Muscle layer of duodenum (tissue), 2 donors: ENCODE measurements at regions not wholly inside any gene's neighbourhood (a gene's known extent, or its start where the extent isn't known, plus 50 kb on each side); places are given as distances from the start of the nearest gene placed in this dataset.

Experiments
- H3K27ac ChIP-seq: one replicate; pipeline ENCODE4 v1.7.0; 2013; ENCODE audit warnings: mild to moderate bottlenecking, low read length
- H3K27me3 ChIP-seq: one replicate; pipeline ENCODE4 v1.7.0; 2013; ENCODE audit warnings: low read depth, mild to moderate bottlenecking, control low read depth, low read length
- H3K36me3 ChIP-seq, 2 donors: one replicate each; pipeline ENCODE4 v1.7.0; 2013; ENCODE audit warnings: low read length in 2 of 2, control low read depth in 1 of 2, mild to moderate bottlenecking in 1 of 2; ENCODE audit not compliant: insufficient read depth in 2 of 2, control insufficient read depth in 1 of 2
- H3K4me1 ChIP-seq, 2 donors: one replicate each; pipeline ENCODE4 v1.7.0; 2013; ENCODE audit warnings: low read length in 2 of 2, mild to moderate bottlenecking in 2 of 2, control low read depth in 1 of 2, moderate library complexity in 1 of 2; ENCODE audit not compliant: insufficient read depth in 2 of 2, control insufficient read depth in 1 of 2
- H3K4me3 ChIP-seq, 2 donors: one replicate each; pipeline ENCODE4 v1.7.0; 2013; ENCODE audit warnings: low read length in 2 of 2, low read depth in 1 of 2, mild to moderate bottlenecking in 1 of 2
- H3K9me3 ChIP-seq, 2 donors: one replicate each; pipeline ENCODE4 v1.7.0; 2013; ENCODE audit warnings: low read length in 2 of 2, control low read depth in 1 of 2, mild to moderate bottlenecking in 1 of 2; ENCODE audit not compliant: control insufficient read depth in 1 of 2
- donor health status: healthy.

DNA sequence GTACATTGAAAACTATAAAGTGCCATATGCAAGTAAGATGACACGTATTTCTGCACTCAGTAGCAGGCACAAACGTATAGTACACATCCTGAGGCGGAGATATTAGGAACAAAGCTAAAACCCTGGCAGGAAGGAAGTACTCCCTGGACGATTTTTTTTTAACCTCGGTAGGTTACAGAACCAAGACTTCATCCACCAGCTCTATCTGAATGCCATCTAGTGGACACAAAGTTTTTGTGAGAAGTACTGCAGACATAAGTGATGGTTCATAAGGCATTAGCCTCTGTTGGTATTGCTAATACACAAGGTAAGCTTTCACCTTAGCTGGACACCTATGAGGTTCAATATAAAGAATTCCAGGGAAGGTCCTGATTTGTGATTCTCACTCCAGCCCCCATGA, 83.0 kb upstream of the CCDC196 start:
- Histone ChIP-seq H3K36me3 (no peaks in the 10 kb centered on the region), H3K4me3 (no peak overlapping the region), H3K27me3 (no peaks in the 10 kb centered on the region), H3K4me1 (no peaks in the 10 kb centered on the region), H3K27ac (no peak overlapping the region), H3K9me3 (no peaks in the 10 kb centered on the region)

DNA sequence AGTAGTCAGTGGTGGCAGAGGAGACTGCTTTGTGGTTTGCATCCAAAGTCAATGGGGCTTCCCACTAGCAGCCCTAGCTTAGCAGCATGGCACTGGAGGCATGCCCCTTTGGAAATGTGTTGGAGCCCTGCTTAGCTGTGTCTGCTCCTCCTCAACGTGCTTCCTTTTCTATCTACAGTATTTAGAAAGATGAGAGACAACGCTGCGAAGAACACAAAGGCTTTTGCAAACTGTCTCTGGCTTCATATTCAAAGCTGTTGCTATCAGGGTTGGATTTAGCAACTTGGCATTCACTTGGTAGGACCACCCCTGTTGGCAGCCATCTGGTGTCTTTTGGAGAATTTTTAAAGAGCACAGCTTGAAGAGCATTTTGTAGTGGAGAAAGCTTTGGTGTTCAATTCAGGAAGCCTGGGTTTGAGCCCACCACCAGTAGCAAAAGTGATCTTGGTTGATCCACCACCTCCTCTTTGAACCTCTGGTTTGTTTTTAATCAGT, 82.1 kb upstream of the CCDC196 start:
- Histone ChIP-seq H3K9me3 (no peaks in the 10 kb centered on the region), H3K4me3 (no peak overlapping the region), H3K36me3 (no peaks in the 10 kb centered on the region), H3K4me1 (no peaks in the 10 kb centered on the region), H3K27ac (no peak overlapping the region), H3K27me3 (no peaks in the 10 kb centered on the region)

DNA sequence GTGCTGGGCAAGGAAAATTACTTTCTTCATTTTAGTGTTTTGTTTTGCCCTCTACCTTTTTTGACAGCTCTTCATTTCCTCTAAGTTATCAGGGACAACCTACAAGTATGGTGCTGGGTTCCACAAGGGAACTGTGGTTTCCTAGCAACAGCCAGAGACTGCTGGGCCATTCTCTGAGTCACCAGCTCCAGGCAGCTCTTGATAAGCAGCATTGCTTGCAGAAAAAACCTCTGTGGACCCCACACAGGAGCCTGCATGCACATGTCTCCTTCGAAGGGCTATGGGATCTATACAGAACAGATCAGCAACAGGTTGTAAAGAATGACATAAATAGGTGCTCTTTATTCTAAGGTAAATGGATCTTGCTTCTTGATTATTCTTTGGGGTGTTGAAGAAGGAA, 81.0 kb upstream of the CCDC196 start:
- Histone ChIP-seq H3K27ac (no peak overlapping the region), H3K4me3 (no peak overlapping the region), H3K27me3 (no peaks in the 10 kb centered on the region), H3K36me3 (no peaks in the 10 kb centered on the region), H3K4me1 (no peaks in the 10 kb centered on the region), H3K9me3 (no peaks in the 10 kb centered on the region)

DNA sequence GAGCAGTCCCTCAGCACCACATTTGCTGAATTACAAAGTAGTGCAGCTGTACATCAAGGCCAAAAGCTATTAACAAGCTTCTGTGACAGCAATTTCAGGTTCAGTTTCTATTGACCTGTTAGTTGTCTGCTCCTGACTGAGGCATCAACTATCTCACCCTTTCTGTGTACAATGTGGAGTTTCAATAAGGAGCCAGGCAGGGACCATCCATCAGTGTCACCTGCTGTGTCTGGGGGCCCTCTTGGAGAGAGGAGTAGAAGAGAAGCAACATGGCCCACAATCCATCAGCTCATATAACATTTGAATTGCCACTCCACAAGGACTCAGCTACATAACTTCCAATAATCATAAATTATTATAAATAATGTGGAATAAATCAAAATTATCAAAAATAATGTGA, 72.3 kb upstream of the CCDC196 start:
- H3K4me3 ChIP-seq: no peak overlapping the region
- no peaks in the 10 kb centered on the region for H3K36me3 ChIP-seq
- H3K27ac ChIP-seq: no peak overlapping the region
- peaks cover 0 to 2% of the 10 kb centered on the region in 2 donors for H3K9me3 ChIP-seq
- no peaks in the 10 kb centered on the region for H3K4me1 ChIP-seq
- H3K27me3 ChIP-seq: no peaks in the 10 kb centered on the region

DNA sequence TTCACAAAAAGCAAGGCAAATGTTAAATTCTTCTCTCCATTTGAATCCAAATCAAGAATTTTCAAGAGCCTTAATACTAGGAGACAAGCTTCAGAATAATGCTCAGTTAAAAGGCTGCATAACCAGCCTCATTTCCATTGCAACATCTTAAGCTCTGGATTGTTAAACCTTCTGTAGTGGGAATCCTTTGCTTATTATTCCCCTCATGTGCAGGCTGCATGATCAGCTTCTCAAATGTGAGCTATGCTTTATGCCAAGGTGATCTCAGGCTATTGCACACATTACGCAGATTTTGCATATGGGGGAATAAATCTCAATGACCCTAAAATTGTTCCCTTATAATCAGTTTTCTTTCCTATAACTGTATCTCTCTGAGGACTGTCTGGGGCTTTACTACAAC, 71.7 kb upstream of the CCDC196 start:
- no peaks in the 10 kb centered on the region for H3K4me1 ChIP-seq
- no peak overlapping the region for H3K27ac ChIP-seq
- no peaks in the 10 kb centered on the region for H3K27me3 ChIP-seq
- peaks cover 0 to 2% of the 10 kb centered on the region in 2 donors for H3K9me3 ChIP-seq
- H3K4me3 ChIP-seq: no peak overlapping the region
- no peaks in the 10 kb centered on the region for H3K36me3 ChIP-seq

DNA sequence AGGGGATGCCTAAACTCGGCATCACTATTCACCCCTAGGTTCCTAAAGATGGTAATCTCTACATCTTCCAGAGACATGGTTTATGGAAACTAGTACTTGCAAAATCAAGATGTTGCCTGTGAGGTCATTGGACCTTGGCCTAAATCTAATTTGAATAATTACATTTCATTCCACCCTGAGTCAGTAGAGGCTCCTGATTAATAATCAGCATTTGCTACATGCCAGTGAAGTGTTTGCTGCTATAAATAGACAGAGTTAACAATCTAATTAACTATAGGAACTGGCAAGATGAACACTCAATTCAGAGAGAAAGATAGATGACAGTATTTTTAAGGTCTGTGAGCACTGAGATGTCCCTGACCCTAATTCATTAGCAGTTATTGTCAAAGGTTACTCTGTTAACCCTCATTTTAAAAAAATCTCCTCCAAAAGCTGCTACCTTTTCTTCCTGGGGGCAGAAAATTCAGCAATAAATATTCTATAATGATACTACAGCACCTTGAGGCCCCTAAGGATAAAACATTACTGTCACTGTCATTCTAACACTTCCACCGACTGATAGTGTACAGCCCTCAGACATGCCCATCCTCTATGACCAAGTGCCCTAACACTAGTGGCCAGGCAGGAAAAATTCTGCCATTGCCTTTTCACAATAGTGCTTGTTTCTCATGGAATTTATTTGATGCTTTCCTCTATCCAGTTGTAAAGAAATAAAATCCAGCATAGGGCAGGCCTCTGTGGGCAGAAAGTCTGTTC, 65.7 kb upstream of the CCDC196 start:
- H3K4me1 ChIP-seq: no peaks in the 10 kb centered on the region
- H3K36me3 ChIP-seq: no peaks in the 10 kb centered on the region
- H3K4me3 ChIP-seq: no peak overlapping the region
- peaks cover 0 to 2% of the 10 kb centered on the region in 2 donors for H3K9me3 ChIP-seq
- no peaks in the 10 kb centered on the region for H3K27me3 ChIP-seq
- H3K27ac ChIP-seq: no peak overlapping the region

DNA sequence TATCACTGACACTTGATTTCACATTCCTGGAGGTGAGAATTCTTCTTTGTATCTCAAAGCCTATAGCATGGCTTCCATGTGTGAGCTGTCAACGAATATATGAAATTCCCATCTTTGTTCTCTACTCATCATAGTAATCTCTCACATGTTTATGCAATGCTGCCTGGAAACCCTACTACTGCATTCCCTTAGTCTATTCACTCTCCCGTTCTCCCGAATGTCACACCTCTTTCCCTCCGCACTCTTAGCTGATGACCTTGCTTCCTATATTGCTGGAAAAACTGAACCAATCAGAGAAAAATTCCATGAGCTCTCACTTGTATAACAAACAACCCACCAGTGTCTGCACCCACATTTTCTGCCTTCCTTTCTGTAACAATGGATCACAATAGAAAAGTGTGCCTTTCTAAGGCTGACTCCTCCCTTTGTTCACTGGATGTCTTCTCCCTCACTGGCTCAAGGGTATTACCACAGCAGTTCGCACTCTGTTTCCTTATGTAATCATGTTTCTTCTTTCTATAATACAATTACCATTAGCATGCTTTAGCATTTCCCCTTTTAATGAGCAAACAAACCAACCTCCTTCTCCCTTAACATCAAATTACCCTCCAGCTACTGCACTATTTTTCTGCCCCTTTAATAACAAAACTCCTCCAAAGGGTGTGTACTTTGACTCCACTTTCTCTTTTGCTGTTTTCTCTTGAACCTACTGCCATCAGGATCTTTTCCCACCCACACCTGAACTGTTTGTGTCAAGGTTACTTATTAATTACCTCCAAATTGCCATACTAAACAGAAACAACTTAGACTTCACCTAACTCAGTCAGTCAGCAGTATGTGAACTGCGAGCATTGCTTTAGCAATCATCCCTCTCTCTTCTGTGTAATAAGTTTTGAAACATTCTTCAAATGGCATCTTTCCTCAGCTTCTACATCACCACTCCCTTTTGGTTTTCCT, 63.9 kb upstream of the CCDC196 start:
- Histone ChIP-seq H3K9me3 (no peaks in the 10 kb centered on the region), H3K4me3 (no peak overlapping the region), H3K27ac (no peak overlapping the region), H3K27me3 (no peaks in the 10 kb centered on the region), H3K4me1 (no peaks in the 10 kb centered on the region), H3K36me3 (no peaks in the 10 kb centered on the region)

DNA sequence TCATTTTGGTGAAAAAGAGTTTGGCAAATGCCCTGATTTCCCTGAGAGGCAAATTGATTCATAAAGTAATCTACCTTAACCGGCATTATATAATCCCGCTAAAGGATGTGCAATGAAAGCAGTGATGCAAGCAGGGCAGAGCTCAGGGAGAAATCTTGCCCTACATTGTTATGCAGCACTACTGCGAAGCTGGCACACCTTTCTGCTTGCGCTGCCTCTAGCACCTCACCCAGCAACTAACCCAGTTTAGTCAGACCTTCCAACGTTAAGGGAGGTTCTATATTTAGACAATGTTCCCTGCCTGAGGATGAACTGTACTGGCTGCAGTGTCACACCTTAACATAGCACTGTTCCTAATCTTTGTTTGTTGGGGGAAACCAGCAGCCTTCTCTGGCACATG, 60.8 kb upstream of the CCDC196 start:
- Histone ChIP-seq H3K4me3 (no peak overlapping the region), H3K27ac (no peak overlapping the region), H3K9me3 (no peaks in the 10 kb centered on the region), H3K36me3 (no peaks in the 10 kb centered on the region), H3K4me1 (no peaks in the 10 kb centered on the region), H3K27me3 (no peaks in the 10 kb centered on the region)

DNA sequence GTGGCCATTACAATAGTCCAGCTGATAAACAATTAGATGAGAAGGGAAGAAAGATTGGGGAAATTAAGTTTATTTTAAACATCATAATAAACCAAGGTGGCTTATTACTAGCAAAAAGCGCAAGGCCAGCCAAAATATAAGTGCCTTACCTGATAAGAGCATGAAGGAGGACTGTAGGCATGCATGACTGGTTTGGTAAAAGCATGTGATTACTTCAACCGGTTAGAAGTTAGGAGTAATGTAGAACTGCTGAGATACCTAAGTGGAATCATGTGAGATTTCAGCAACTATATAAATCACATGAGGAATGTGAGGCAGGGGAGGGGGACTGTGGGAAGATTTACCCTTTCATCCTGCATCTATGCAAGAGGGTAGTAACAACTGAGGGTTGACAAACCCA, 59.7 kb upstream of the CCDC196 start:
- H3K9me3 ChIP-seq: no peaks in the 10 kb centered on the region
- no peak overlapping the region for H3K27ac ChIP-seq
- no peaks in the 10 kb centered on the region for H3K27me3 ChIP-seq
- H3K4me3 ChIP-seq: no peak overlapping the region
- H3K36me3 ChIP-seq: no peaks in the 10 kb centered on the region
- no peaks in the 10 kb centered on the region for H3K4me1 ChIP-seq

DNA sequence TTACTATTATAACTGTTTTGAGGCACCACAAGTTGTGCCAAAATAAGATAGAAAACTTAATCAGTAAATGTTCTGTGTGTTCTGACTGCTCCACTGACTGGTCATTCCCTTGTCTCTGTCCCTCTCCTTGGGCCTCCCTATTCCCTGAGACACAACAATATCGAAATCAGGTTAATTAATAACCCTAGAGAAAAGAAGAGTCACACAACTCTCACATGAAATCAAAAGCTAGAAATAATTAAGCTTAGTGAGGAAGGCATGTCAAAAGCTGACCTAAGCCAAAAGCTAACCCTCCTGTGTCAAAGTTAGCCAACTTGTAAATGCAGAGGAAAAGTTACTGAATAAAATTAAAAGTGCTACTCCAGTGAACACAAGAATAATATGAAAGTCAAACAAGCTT, 53.8 kb upstream of the CCDC196 start:
- Histone ChIP-seq H3K9me3 (peaks cover 0 to 14% of the 10 kb centered on the region in 2 donors), H3K4me3 (no peak overlapping the region), H3K27ac (no peak overlapping the region), H3K27me3 (no peaks in the 10 kb centered on the region), H3K4me1 (no peaks in the 10 kb centered on the region), H3K36me3 (no peaks in the 10 kb centered on the region)

DNA sequence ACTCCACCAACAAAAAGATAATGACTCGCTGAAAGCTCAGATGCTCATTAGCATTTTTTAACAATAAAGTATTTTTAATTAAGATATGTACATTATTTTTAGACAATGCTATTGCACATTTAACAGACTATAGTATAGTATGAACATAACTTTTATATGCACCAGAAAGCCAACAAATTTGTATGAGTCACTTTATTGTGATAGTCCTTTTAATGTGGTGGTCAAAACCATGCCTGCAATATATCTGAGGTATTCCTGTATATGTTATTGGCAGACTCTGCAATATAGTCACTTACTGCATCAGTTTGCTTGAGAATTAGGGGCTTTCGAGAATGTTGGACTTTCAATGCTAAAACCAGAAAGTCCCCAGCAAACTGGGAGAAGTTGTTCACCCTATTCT, 51.7 kb upstream of the CCDC196 start:
- no peaks in the 10 kb centered on the region for H3K36me3 ChIP-seq
- H3K4me3 ChIP-seq: no peak overlapping the region
- H3K27ac ChIP-seq: no peak overlapping the region
- no peaks in the 10 kb centered on the region for H3K27me3 ChIP-seq
- H3K4me1 ChIP-seq: no peaks in the 10 kb centered on the region
- peaks cover 8 to 26% of the 10 kb centered on the region in 2 donors for H3K9me3 ChIP-seq
